HG02571 (cell line): ENCODE measurements at regions not wholly inside any gene's neighbourhood (a gene's known extent, or its start where the extent isn't known, plus 50 kb on each side); places are given as distances from the start of the nearest gene placed in this dataset.

ENCODE experiments used
- ATAC-seq: cut with Tn5 transposase; IDR thresholded peaks from one replicate; pipeline ENCODE4 v1.9.1; 2021; ENCODE audit warnings: mild to moderate bottlenecking, moderate library complexity; ENCODE audit not compliant: unreplicated experiment

DNA sequence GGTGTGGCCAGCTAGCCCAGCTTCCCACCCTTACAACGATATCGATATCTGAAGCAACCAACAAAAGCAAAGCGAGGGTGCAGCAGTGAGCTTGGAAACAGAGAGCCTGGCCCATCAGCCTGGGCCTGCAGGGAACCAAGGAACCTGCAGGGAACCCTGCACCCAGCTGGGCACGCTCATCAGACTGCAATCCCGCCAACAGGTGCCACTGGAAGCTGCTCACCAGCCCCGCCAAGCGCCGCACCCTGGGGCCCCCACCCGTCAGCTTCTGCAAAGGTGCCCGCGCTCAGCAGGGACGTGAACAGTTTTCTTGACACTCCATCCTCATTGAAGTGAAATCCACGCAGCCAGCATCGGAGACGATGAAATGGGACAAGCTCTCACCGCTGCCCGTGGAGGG lies 250.7 kb downstream of the RBFOX3 start:
- no peak for ATAC-seq

DNA sequence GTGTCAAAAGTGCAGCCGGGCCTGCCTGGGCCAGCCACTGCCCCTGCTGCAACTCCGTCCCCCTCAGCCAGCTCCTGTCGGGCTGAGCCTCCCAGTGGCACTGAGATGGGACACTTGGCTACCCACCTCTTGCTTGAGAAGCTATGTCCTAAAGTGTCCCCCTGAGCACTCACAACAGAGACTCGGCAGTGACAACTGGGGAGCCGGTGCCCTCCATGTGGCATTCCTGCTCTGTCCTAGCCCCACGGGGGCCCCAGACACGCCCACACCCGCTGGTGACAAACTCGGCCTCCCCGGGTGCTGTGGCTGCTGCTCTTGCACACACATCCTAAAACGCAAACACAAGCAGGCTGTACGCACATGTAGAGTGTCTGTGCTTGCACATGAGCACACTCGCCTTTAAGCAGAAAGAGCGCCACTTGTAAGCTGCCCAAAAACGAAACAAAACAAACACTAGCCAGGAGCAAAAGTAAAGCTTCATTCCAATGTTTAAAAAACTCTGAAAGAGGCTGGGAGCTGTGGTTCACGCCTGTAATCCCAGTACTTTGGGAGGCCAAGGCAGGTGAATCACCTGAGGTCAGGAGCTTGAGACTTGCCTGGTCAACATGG lies 253.9 kb downstream of the RBFOX3 start:
- ATAC-seq, result no peak

DNA sequence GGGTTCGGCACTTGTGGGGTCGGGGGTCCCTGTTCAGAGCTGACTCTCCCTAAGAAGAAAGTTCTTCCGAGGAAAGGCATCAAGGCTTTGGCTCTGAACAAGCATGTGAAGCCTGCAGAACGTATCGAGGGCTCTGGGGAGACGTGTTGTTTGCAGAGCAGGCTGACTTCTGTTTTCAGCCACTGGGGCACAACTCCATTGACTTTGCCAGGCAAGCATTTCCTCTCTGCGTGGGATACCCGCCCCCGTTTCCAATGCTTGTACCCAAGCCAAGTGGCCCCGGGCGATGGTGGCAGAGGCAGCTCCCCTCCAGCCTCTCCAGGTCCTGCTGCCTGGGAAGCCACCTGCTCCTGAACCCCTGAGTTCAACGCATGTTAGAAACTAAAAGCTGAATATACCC lies 255.7 kb downstream of the RBFOX3 start:
- ATAC-seq, result no peak

DNA sequence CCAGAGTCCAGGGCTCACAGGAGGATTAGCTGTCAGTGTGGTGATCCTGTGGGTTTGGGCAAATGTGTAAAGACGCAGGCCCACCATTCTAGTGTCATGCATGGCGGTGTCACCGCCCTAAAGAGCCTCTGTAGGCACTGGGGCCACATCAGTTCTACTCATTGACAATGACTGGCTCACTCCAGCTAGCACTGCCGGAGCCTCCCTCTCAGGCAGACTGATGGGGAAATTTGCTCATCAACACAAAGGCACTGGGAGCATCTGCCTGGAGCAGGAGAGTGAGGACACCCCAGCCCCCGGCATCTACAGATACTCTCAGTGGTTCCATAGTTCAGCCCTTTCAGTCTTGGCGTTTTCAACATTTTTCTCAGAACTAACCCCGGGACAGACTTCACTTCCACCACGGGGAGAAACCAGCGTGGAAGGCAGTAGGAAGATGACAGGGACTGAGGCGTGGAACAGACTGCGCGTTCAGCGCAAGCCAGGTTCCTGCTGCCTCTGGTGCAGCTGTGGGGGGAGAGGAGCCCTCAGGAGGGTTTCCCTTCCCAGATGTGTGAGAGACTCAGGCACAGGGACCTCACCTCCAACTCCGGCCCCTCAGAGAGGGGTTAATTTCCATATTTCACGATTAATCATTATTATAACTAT lies 256.6 kb downstream of the RBFOX3 start:
- ATAC-seq, result no peak

DNA sequence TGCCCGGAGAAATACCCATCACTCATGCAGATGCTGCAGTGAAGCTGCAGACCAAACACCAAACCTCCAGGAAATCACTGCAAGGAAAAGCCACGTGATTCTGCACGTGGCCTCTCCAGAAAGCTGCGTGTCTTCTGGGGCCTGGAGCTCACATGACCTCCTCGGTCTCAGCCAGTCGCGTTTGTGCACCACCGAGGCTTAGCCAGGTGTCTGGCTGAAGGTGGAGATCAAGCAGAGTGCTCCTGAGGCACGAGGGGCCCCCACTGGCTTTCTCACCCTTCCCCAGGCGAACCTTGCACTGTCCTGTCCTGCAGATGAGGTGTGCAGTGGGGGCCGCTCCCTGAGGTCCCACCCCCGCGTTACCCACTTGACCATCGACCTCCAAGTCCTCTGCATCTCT lies 257.3 kb downstream of the RBFOX3 start:
- no peak for ATAC-seq

DNA sequence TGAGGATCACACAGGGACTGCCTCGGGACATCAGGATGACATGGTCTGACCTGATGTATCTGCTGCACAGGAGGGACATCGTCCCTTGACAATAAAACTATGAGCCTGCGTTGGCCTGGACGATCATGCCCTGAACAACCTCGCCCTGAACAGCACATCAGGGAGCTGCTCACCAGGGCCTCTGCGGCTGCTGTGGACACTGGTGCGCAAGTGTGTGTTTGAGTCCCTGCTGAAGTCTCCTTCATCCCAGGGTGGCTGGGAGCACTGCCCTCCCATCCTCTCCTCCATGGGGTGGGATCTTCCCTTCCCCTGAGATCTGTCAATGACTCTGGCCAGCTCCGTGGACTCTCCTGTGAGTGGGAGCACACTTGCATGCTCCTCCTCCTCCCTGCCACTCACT lies 257.8 kb downstream of the RBFOX3 start:
- no peak for ATAC-seq

DNA sequence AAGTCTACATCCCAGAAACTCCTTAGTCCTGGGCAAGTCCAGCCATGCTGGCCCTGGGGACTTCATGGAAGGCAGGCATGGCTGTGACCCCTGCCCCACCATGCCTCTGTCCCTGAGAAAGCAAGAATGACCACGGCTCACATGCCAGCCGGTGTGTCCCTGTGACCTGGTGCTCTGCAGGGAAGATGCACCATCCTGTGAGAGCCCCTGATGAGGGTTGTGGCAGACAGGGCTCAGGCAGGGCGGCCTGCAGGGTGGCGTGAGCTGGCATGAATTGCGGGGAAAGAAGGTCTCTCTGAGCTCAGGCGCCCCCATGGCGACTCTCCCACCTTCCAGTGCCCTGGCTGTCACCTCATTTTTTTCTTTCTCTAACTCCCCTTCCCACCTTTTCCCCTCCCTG lies 260.3 kb downstream of the RBFOX3 start:
- ATAC-seq, result no peak

DNA sequence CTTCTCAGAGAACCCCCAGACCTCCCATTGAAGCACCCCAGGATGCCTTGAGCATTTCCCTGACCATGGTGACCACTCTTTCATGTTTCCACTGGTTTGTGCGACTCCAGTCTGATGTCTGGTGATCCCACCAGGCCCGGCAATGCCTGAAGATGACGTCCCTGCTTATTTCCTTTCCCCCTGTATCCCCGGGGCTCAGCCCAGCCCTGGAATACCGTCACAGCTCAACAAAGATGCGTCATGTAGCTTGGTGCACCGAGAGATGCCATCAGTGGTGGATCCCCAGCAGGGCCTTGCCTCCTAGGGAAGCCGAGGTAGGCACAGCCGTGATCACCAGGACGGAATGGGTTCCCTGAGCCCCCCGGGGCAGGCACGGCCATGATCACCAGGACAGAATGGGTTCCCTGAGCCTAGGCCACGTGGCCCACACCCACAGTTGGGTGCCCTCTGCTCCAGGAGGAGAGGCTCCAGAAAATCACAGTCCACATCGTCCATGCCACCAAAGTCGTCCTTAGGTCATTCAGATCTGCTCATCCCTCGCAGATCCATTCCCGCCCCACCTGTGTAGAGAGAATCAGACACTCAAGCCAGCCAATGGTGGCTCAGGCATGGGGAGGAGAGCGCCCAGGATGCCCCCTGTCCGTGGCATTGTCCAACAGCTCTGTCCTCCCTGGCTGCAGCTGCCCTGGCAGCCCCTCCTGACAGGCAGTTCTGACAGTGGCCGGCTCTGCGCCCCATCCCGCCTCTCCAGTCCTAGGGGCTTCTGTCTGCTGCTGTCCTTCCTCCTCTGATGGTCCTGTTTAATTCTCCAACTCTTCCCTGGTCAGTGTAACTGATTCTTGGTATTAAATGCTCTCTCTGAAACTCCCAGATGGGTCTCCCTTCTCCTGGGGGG lies 261.1 kb downstream of the RBFOX3 start:
- ATAC-seq, result no peak

DNA sequence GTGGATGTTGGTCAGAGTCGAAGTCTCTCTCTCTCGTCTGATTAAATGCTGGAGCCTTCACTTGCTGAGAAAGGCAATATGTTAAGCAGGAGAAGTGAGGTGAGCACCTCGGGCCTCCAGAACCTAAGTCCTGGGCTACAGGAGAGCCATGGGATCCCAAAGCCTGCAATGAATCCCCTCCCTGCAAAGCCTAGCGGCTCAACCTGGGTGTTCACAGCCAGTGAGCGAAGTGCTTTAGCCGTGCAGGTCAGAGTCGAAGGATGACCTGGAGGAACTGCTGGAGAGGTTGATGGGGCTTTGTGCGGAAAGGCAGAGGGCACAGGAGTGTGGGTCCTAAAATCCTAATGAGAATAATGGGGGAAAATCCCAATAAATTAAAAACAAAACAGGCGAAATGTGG lies 267.8 kb downstream of the ENGASE start:
- no peak for ATAC-seq

DNA sequence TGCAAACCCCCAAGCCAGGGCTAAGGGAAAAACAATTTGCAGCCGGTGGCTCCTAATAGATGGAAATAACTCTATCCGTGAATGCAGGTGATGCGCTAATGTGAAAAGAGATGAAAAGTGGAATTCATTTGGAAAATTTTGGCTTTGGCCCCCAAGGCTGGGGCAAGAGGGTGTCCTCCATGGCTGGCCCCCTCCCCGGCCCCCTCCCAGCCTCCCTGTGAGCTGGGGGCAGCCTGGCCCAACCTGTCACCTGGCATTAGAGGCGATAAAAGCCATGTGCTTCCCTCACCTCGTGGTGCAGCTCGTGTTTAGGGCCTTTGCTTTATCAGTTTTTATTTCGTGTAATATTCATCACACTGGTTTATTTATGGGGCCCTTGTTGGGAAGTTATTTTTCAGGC lies 267.2 kb downstream of the ENGASE start:
- ATAC-seq, result no peak

DNA sequence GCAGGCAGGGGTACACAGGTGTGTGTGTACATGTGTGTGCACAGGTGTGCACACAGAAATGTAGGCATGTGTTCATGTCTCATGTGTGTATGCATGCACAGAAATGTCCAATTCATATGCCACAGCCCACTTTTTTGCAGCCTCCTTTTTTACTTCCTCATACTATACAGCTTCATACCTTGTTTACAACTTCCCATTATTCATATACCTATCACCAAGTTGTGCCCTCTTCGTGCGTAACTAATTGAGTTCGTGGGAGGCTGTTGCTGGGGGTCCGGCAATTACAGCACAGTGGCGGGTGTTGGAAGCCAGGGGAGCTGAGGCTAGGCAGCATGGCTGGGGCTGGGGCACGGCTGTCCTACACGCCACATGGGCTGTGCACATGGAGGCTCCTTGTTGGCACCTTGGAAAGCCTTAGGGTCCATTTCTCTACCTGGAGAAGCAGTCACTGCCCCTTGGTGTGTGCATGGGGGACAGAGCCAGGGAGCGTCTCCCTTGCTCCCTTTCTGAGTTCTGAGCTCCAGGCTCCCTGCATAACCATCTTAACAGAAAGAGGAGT lies 266.7 kb downstream of the ENGASE start:
- peak; percentile 20 for ATAC-seq

DNA sequence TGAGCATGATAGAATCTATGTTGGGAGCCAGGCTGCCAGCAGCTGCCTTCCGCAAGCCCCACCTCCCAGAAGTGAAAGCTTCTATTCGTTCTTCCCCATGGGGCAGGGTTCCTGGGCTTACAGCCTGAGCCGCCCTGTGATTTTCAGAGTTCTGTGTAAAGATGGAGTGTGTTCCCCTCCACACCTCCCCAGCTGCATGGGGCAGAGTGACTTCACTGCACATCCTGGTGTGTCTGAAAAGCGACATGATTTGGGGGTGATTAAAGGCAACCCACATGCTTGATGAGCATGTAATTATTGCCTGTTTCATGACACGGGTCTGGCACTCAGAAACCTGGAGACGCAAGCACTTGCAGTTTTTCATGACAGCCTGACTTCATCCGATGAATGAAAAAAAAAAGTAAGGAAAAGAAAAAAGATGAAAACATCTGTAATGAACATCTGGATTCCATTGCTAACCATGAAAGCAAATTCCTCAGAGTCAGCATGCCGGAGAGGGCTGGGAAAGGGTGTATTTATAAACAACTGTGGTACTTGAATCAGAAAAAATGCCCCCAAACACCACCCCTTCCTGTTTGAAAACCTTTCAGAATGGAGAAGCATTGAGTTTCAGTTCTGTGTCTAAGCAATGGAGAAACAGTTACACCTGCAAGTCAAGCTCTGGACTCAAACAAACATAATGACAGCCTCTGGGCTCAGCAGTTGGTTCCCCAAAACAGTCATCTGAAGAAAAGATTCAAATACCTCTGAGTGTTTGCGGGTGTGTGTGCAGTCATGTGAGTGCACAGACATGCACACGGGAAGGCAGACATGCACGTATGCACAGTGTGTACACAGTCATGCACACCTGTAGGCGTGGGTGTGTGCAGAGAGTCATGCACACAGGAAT lies 266.0 kb downstream of the ENGASE start:
- ATAC-seq, result peak; percentile 64

DNA sequence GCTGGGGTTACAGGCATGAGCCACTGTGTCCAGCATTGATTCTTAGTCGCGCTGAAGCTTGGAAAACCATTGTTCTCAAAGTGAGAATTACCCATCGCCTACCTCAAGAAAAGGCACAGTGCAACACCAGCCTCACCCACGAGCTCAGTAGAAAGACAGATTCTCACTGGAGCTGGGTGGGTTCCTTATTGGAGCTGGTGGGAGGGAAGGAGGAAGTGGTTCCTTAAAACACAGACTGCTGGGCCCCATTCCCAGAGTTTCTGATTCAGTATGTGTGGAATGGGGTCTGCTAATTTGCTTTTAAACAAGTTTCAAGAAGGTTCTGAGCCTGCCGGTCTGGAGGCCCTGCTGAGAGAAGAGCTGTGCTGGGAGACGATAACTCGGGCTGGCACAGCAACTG lies 264.7 kb downstream of the ENGASE start:
- ATAC-seq, result no peak

DNA sequence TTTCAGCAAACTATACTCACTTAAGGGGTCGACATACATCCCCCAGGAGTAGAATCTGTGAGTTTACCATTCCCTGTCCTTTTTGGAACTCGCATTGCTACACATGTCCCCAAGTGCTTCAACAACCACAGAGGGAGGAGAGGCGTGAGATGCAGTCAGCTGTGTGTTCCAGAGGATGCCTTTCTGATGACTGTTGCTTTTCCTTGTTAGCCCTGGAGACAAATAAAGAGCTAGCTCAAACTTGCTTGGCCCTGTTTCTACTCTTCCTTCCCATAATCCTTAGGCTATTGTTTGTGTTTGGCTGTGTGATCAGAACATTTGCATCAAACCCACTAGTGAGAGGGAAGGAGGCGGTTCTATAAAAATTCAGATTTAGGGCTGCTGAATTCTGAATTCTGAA lies 264.0 kb downstream of the ENGASE start:
- ATAC-seq, result no peak

DNA sequence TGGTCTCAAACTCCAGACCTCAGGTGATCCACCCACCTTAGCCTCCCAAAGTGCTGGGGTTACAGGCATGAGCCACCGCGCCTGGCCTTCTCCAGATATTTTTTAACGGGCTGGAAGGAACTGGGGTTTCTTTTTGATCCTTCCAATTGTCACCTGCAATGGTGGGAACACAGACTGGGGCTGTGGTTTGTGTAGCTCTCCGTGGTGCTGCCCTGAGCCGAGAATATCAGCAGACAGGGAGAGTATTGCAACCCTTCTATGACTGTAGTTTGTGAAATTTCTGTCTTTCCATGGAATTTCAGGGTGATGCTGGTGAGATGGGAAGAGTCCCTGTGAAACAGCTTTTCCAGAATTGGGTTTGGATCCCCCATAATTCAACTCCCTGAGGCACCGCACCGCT lies 263.5 kb downstream of the ENGASE start:
- ATAC-seq, result no peak

DNA sequence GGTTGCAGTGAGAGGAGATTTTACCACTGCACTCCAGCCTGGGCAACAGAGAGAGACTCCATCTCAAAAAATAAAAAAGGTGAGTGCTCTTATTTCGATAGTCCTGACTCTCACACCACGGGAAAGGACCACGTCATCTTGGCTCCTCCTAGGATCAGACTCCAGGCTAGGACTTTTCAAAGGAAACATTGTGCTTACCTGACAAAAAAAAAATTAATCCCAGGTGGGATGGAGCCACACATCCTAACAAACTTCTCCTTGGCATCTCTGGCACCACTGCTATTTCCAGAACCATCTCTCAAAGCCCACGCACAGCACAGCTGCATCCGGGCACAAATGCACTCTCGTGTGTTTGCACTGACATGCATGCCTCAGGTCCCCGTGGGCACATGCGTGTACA lies 262.4 kb downstream of the ENGASE start:
- no peak for ATAC-seq

DNA sequence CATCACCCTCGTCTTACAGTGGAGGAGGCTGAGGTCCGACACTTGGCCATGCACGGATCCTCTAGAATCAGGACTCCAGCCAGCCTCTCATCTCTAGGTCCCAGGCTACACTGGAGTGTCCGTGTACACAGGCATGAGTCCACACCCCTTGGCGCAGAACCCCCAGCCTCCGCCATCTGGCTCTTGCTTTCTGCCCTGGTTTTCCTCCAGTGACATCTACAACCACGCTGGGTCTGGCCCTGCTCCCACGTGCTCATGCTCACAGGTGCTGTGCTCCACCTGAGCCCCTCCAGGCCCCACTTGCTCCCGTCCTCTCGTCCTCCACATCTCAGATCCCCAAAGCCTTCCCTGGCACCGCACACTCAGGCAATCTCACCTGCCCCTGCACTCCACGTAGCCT lies 260.8 kb downstream of the ENGASE start:
- ATAC-seq, result no peak

DNA sequence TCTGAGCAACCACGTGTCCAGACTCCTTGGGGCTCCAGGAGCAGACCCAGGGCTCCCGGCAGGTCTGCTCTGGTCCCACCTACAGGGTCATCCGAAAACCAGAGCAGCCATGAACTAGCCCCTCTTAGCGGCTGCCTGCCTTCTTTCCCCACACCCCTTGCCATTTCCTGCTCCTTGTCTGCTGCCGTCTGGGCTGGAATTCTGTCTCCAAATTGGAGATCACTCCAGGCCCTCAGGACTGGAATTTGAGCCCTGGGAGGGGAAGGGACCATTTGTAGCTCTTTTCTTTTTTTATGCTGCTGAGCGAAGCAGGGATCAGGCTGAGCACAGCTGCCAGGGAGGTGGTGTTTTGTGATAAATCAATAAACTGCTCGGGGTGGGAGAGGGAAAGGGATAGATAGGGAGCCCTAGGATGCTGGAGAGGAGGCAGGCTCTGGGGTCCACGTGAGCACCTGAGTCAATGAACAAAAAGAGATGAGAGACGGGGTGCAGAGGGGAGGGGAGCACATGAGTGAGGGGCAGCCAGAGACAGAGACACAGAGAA lies 257.5 kb downstream of the ENGASE start:
- no peak for ATAC-seq

DNA sequence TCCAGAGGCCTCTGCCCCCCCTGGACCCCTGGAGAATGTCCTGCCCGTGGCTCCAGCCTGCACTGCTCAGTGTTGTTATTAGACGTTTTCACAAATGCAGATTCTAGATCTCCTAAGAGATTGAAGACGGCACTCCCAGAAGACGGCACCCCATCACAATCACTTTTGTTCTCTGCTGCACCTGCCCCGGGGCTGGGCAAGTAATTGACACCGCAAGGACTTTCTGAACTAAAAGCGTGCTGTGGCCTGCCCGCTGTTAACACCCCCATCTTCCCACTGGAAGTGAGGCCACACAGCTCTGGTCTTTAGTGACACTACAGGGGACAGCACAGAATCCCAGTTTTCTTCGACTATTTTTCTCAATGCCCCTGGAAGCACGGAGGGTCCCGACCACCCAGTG lies 256.9 kb downstream of the ENGASE start:
- no peak for ATAC-seq

DNA sequence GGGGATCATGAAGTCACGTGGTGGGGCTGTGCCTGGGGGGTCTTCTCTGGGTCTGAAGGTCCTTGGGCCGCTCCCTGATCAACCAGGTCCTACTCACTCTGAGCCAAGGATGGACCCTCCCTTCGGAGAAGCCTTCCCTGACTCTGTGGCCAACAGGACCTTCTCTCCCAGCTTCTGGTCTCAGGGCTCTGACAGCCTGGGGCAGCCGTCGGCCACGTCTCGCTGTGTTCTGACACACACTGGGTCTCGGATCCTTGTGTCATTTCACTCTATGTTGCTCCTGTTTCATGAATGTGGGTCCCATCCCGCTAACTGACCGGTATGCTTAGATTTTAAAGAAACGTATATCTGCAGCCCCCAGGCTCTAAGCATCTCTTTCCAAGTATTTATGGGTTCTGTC lies 256.1 kb downstream of the ENGASE start:
- no peak for ATAC-seq

DNA sequence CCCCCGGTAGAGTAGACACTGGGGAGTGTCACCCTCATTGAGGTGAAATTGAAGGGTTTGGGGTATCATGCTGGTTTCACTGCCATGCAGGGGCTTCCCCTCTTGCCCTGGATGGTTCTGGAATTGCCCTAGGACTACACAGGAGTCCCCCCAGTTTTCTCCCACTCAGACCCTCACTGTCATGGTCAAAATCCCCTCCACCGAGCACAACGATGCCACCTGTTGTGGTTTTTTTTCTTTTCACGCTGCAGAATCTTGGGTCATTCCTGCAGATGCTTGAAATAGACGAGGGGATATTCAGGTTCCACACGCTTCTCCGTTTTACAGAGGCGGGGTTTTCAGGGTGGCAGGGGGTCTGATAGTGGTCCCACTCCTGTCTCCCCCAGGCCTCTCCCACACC lies 255.6 kb downstream of the ENGASE start:
- no peak for ATAC-seq
